IPS DF 4.7 (cell line): ENCODE measurements at regions not wholly inside any gene's neighbourhood (a gene's known extent, or its start where the extent isn't known, plus 50 kb on each side); places are given as distances from the start of the nearest gene placed in this dataset.
"Not testable (repeated sequence)": the region's sequence is repeated elsewhere in the genome, so short reads cannot be mapped to it uniquely, and the experiment has no call there.

Experiments used
- DNase-seq: peaks from one replicate; pipeline ENCODE4 v3.0.0-alpha.2; 2013; ENCODE audit warnings: low spot score; ENCODE audit errors: extremely low read depth

GRCh38 chr9:85089188-85089969 is 419.9 kb downstream of the NTRK2 start:
- DNase-seq, result no peak

DNA sequence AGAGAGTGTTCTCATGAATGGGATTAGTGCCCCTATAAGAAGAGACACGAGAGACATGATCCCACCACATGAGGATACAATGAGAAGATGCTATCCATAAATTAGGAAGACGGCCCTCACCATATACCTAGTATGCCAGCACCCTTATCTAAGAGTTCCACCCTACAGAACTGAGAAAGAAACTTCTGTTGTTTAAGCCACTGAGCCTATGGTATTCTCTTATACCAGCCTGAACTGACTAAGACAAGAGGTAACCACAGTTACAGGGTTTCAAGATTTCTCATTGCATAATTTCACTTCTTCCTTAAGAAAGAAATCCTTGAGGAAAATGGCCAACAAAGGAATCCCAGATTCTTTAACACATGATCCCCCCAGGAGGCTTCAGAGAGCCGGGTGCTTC is 412.4 kb downstream of the NTRK2 start:
- no peak for DNase-seq

- DNase-seq, result no peak
These were observed 409.8 kb downstream of the NTRK2 start for GRCh38 chr9:85079349-85079748.

DNA sequence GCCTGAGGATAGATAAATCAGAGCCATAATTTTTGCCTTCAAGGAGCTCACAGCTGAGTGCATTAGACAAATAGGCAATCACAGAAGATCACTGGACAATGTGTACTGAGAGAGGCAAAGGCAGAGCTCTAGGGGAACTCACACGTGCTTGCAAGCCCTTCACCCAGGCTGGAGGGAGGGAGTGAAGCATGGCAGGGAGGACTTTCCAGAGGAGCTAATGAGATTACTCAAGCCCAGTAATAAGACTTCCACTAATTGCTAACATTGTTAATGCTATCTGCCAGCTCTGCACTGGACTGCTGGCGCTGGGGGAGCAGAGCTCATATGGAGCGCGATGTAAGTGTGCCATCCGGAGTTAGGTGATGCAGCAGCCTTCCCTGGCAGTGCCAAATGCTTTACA is 408.4 kb downstream of the NTRK2 start:
- DNase-seq, result no peak

DNA sequence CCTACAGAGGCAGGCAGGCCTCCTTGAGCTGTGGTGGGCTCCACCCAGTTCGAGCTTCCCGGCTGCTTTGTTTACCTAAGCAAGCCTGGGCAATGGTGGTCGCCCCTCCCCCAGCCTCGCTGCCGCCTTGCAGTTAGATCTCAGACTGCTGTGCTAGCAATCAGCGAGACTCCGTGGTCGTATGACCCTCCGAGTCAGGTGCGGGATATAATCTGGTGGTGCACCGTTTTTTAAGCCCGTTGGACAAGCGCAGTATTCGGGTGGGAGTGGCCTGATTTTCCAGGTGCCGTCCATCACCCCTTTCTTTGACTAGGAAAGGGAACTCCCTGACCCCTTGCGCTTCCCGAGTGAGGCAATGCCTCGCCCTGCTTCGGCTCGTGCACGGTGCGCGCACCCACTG is 407.6 kb downstream of the NTRK2 start:
- not testable (repeated sequence) for DNase-seq
